Memory B cell (primary cell): ENCODE measurements at regions not wholly inside any gene's neighbourhood (a gene's known extent, or its start where the extent isn't known, plus 50 kb on each side); places are given as distances from the start of the nearest gene placed in this dataset.

Experiments used
- ATAC-seq: fragments of 150-1000 bp; cut with Tn5 transposase; 2 replicates; pipeline ENCODE4 v1.10.0; 2021; ENCODE audit warnings: low read depth, mild to moderate bottlenecking, moderate library complexity
- DNase-seq, 2 donors: peaks; one replicate each; pipeline ENCODE4 v3.0.0; 2022; ENCODE audit warnings: low spot score in 2 of 2
- H3K27ac Mint-ChIP-seq: one replicate; pipeline ENCODE4 v1.8.0; 2022; ENCODE audit warnings: mild to moderate bottlenecking, moderate library complexity, mixed read lengths
- H3K27me3 Mint-ChIP-seq: one replicate; pipeline ENCODE4 v1.8.0; 2022; ENCODE audit warnings: mixed read lengths
- H3K36me3 Mint-ChIP-seq: one replicate; pipeline ENCODE4 v1.8.0; 2022; ENCODE audit warnings: mild to moderate bottlenecking, mixed read lengths
- H3K4me1 Mint-ChIP-seq: one replicate; pipeline ENCODE4 v1.8.0; 2022; ENCODE audit warnings: mixed read lengths
- H3K4me3 Mint-ChIP-seq: one replicate; pipeline ENCODE4 v1.8.0; 2022; ENCODE audit warnings: mild to moderate bottlenecking, moderate library complexity, mixed read lengths
- H3K9me3 Mint-ChIP-seq: one replicate; pipeline ENCODE4 v1.8.0; 2022; ENCODE audit warnings: mixed read lengths

- no peaks in the 10 kb centered on the region for H3K9me3 Mint-ChIP-seq
- peaks cover 13% of the 10 kb centered on the region for H3K4me1 Mint-ChIP-seq
- DNase-seq (peak in 1 of 2 donors; percentile 13), ATAC-seq (peak; percentile 49)
- H3K36me3 Mint-ChIP-seq, result no peaks in the 10 kb centered on the region
- peak overlapping the region; percentile 78 for H3K27ac Mint-ChIP-seq
- peak overlapping the region; percentile 75 for H3K4me3 Mint-ChIP-seq
- peaks cover 24% of the 10 kb centered on the region for H3K27me3 Mint-ChIP-seq
Observed at GRCh38 chr3:194204042-194204987, 68.4 kb downstream of the HES1 start.

- Mint-ChIP-seq H3K36me3 (no peaks in the 10 kb centered on the region), H3K27me3 (peaks cover 24% of the 10 kb centered on the region)
- DNase-seq, result no peak
Observed at GRCh38 chr3:194205675-194206133, 69.8 kb downstream of the HES1 start.

GRCh38 chr3:194206320-194206719 lies 70.4 kb downstream of the HES1 start:
- no peak overlapping the region for H3K27ac Mint-ChIP-seq
- H3K9me3 Mint-ChIP-seq, result no peaks in the 10 kb centered on the region
- peaks cover 13% of the 10 kb centered on the region for H3K4me1 Mint-ChIP-seq
- peaks cover 26% of the 10 kb centered on the region for H3K27me3 Mint-ChIP-seq
- ATAC-seq, result no peak
- no peak for DNase-seq
- no peaks in the 10 kb centered on the region for H3K36me3 Mint-ChIP-seq
- H3K4me3 Mint-ChIP-seq, result no peak overlapping the region

More at GRCh38 chr3:194205675-194206133, 69.8 kb downstream of the HES1 start:
- no peaks in the 10 kb centered on the region for H3K9me3 Mint-ChIP-seq
- H3K4me3 Mint-ChIP-seq, result no peak overlapping the region
- H3K27ac Mint-ChIP-seq, result no peak overlapping the region
- peaks cover 13% of the 10 kb centered on the region for H3K4me1 Mint-ChIP-seq
- ATAC-seq, result no peak

- Mint-ChIP-seq H3K27ac (no peak overlapping the region), H3K36me3 (no peaks in the 10 kb centered on the region), H3K4me1 (peaks cover 2% of the 10 kb centered on the region), H3K9me3 (no peaks in the 10 kb centered on the region), H3K27me3 (peaks cover 18% of the 10 kb centered on the region), H3K4me3 (no peak overlapping the region)
- ATAC-seq (no peak), DNase-seq (no peak)
Observed at GRCh38 chr3:194208709-194209108, 72.8 kb downstream of the HES1 start.

GRCh38 chr3:194212161-194212844 lies 76.4 kb downstream of the HES1 start:
- Mint-ChIP-seq H3K4me3 (no peak overlapping the region), H3K9me3 (no peaks in the 10 kb centered on the region), H3K36me3 (no peaks in the 10 kb centered on the region), H3K4me1 (peaks cover 2% of the 10 kb centered on the region), H3K27me3 (peaks cover 10% of the 10 kb centered on the region), H3K27ac (no peak overlapping the region)
- no peak for ATAC-seq
- DNase-seq, result no peak

- Mint-ChIP-seq H3K36me3 (no peaks in the 10 kb centered on the region), H3K27me3 (peaks cover 10% of the 10 kb centered on the region)
Observed at GRCh38 chr3:194212845-194213331, 76.9 kb downstream of the HES1 start.

GRCh38 chr3:194215392-194215791 lies 79.4 kb downstream of the HES1 start:
- no peak overlapping the region for H3K4me3 Mint-ChIP-seq
- no peaks in the 10 kb centered on the region for H3K9me3 Mint-ChIP-seq
- H3K36me3 Mint-ChIP-seq, result no peaks in the 10 kb centered on the region
- H3K27ac Mint-ChIP-seq, result no peak overlapping the region
- peaks cover 10% of the 10 kb centered on the region for H3K27me3 Mint-ChIP-seq
- no peak for ATAC-seq
- DNase-seq, result no peak
- H3K4me1 Mint-ChIP-seq, result peaks cover 2% of the 10 kb centered on the region

More at GRCh38 chr3:194212845-194213331, 76.9 kb downstream of the HES1 start:
- Mint-ChIP-seq H3K4me1 (peaks cover 2% of the 10 kb centered on the region), H3K9me3 (no peaks in the 10 kb centered on the region), H3K4me3 (no peak overlapping the region), H3K27ac (no peak overlapping the region)
- no peak for ATAC-seq
- DNase-seq, result no peak

GRCh38 chr3:194218646-194219453 lies 82.9 kb downstream of the HES1 start:
- DNase-seq (peak in 1 of 2 donors; percentile 18), ATAC-seq (peak; percentile 98)
- Mint-ChIP-seq H3K27ac (no peak overlapping the region), H3K27me3 (peaks cover 12% of the 10 kb centered on the region), H3K9me3 (no peaks in the 10 kb centered on the region), H3K4me1 (peaks cover 3% of the 10 kb centered on the region), H3K36me3 (no peaks in the 10 kb centered on the region), H3K4me3 (no peak overlapping the region)

- no peak for ATAC-seq
- Mint-ChIP-seq H3K4me3 (no peak overlapping the region), H3K27me3 (peaks cover 21% of the 10 kb centered on the region), H3K4me1 (peaks cover 12% of the 10 kb centered on the region), H3K27ac (peak overlapping the region; percentile 24), H3K9me3 (no peaks in the 10 kb centered on the region), H3K36me3 (no peaks in the 10 kb centered on the region)
- DNase-seq, result no peak
Observed at GRCh38 chr3:194219826-194220410, 84.0 kb downstream of the HES1 start.

GRCh38 chr3:194220901-194221326 lies 85.0 kb downstream of the HES1 start:
- no peaks in the 10 kb centered on the region for H3K36me3 Mint-ChIP-seq
- peaks cover 10% of the 10 kb centered on the region for H3K4me1 Mint-ChIP-seq
- H3K27ac Mint-ChIP-seq, result no peak overlapping the region
- no peaks in the 10 kb centered on the region for H3K9me3 Mint-ChIP-seq
- H3K4me3 Mint-ChIP-seq, result no peak overlapping the region
- H3K27me3 Mint-ChIP-seq, result peaks cover 25% of the 10 kb centered on the region
- DNase-seq, result no peak
- ATAC-seq, result no peak

GRCh38 chr3:194221336-194221735 lies 85.4 kb downstream of the HES1 start:
- Mint-ChIP-seq H3K27ac (no peak overlapping the region), H3K27me3 (peaks cover 29% of the 10 kb centered on the region), H3K4me1 (peaks cover 10% of the 10 kb centered on the region), H3K9me3 (no peaks in the 10 kb centered on the region), H3K36me3 (no peaks in the 10 kb centered on the region), H3K4me3 (no peak overlapping the region)
- no peak for DNase-seq
- ATAC-seq, result no peak

GRCh38 chr3:194223951-194224350 lies 88.0 kb downstream of the HES1 start:
- Mint-ChIP-seq H3K9me3 (no peaks in the 10 kb centered on the region), H3K27ac (peak overlapping the region; percentile 62), H3K36me3 (peaks cover 2% of the 10 kb centered on the region), H3K4me1 (peaks cover 10% of the 10 kb centered on the region), H3K27me3 (peaks cover 37% of the 10 kb centered on the region), H3K4me3 (no peak overlapping the region)
- DNase-seq (no peak), ATAC-seq (no peak)
